ENCODE measurements at regions not wholly inside any gene's neighbourhood (a gene's known extent, or its start where the extent isn't known, plus 50 kb on each side); places are given as distances from the start of the nearest gene placed in this dataset.

- no peak overlapping the region for H3K4me3 ChIP-seq (replicated peaks in 1 of 2; ENCODE audit: low read depth in 1 of 2, low read length in 2 of 2)
- no peak overlapping the region for H3K27ac ChIP-seq (ENCODE audit: low read depth, low read length)
- no peaks in the 10 kb centered on the region for H3K27me3 ChIP-seq (ENCODE audit: insufficient read depth, low read length)
- H3K9ac ChIP-seq (ENCODE audit: low read length) = no peak overlapping the region
- no peak for ATAC-seq
- no peaks in the 10 kb centered on the region for H3K9me2 ChIP-seq (ENCODE audit: insufficient read depth)
- DNase-seq (ENCODE audit: low read depth, low spot score) = no peak
- no peaks in the 10 kb centered on the region for H3K4me1 ChIP-seq (ENCODE audit: control insufficient read depth in 1 of 2, insufficient read depth in 2 of 2, low read length in 2 of 2)
- intact Hi-C loops (cut with micrococcal nuclease) = no loop called here
- no peaks in the 10 kb centered on the region; a peak in 1 of 4 replicates for H3K9me3 ChIP-seq (ENCODE audit: control insufficient read depth in 1 of 2, insufficient read depth in 1 of 2, low read depth in 1 of 2, low read length in 2 of 2)
- no peaks in the 10 kb centered on the region for H4K20me1 ChIP-seq (ENCODE audit: insufficient read depth)
- no peak overlapping the region for H3K4me2 ChIP-seq (ENCODE audit: low read length)
- no peak for TF ChIP-seq ZBTB33 (IDR thresholded peaks at IDR 0.05; ENCODE audit: extremely low read depth, insufficient replicate concordance, low read length)
- RAD21 ChIA-PET (ENCODE audit: low non-redundant PET in 1 of 2, low total read pairs in 2 of 2, uncharacterized antibody in 2 of 2, unreplicated experiment in 2 of 2) = no interaction called here
- no TSS peak for BruUV-seq (replicated peaks)
- no peak overlapping the region for H2AFZ ChIP-seq (ENCODE audit: low read depth, low read length, poor library complexity, severe bottlenecking)
- POLR2A ChIA-PET = no interaction called here
- H3K36me3 ChIP-seq (ENCODE audit: control insufficient read depth in 1 of 2, insufficient read depth in 2 of 2, low read length in 2 of 2) = no peaks in the 10 kb centered on the region
- H3K79me2 ChIP-seq (ENCODE audit: insufficient read depth, low read length) = no peaks in the 10 kb centered on the region
- CTCF ChIA-PET = no interaction called here
Measured at GRCh38 chr13:88223958-88224357, 552.8 kb downstream of the SLITRK5 start.

- Histone ChIP-seq H3K9me3 (ENCODE audit: control insufficient read depth in 1 of 2, insufficient read depth in 1 of 2, low read depth in 1 of 2, low read length in 2 of 2) (no peaks in the 10 kb centered on the region), H3K4me2 (ENCODE audit: low read length) (no peak overlapping the region), H3K36me3 (ENCODE audit: control insufficient read depth in 1 of 2, insufficient read depth in 2 of 2, low read length in 2 of 2) (no peaks in the 10 kb centered on the region), H3K9me2 (ENCODE audit: insufficient read depth) (no peaks in the 10 kb centered on the region), H3K4me3 (replicated peaks in 1 of 2; ENCODE audit: low read depth in 1 of 2, low read length in 2 of 2) (no peak overlapping the region), H3K4me1 (ENCODE audit: control insufficient read depth in 1 of 2, insufficient read depth in 2 of 2, low read length in 2 of 2) (no peaks in the 10 kb centered on the region), H4K20me1 (ENCODE audit: insufficient read depth) (no peaks in the 10 kb centered on the region), H2AFZ (ENCODE audit: low read depth, low read length, poor library complexity, severe bottlenecking) (no peak overlapping the region), H3K9ac (ENCODE audit: low read length) (no peak overlapping the region), H3K27ac (ENCODE audit: low read depth, low read length) (no peak overlapping the region), H3K27me3 (ENCODE audit: insufficient read depth, low read length) (no peaks in the 10 kb centered on the region), H3K79me2 (ENCODE audit: insufficient read depth, low read length) (no peaks in the 10 kb centered on the region)
- POLR2A ChIA-PET = no interaction called here
- CTCF ChIA-PET = no interaction called here
- no peak for ATAC-seq
- DNase-seq (ENCODE audit: low read depth, low spot score) = no peak
- intact Hi-C loops (cut with micrococcal nuclease) = no loop called here
- no TSS peak for BruUV-seq (replicated peaks)
- RAD21 ChIA-PET (ENCODE audit: low non-redundant PET in 1 of 2, low total read pairs in 2 of 2, uncharacterized antibody in 2 of 2, unreplicated experiment in 2 of 2) = no interaction called here
- TF ChIP-seq SIN3A (IDR thresholded peaks at IDR 0.05; ENCODE audit: low read depth) (no peak), FOSL1 (IDR thresholded peaks at IDR 0.05; ENCODE audit: low read depth) (no peak), POLR2AphosphoS5 (IDR thresholded peaks at IDR 0.05; ENCODE audit: low read depth, low read length) (no peak), REST (IDR thresholded peaks at IDR 0.05; ENCODE audit: low read depth) (no peak), ELF1 (IDR thresholded peaks at IDR 0.05; ENCODE audit: borderline replicate concordance, low read depth) (no peak), CBX3 (IDR thresholded peaks at IDR 0.05; ENCODE audit: low read depth) (no peak), EGR1 (IDR thresholded peaks at IDR 0.05; ENCODE audit: low read depth) (no peak), RAD21 (IDR thresholded peaks at IDR 0.05; ENCODE audit: low read depth) (no peak), SP1 (IDR thresholded peaks at IDR 0.05; ENCODE audit: low read depth) (no peak), YY1 (IDR thresholded peaks at IDR 0.05; ENCODE audit: extremely low read depth, insufficient replicate concordance, low read depth, low read length) (no peak), CEBPB (IDR thresholded peaks at IDR 0.05; ENCODE audit: low read depth) (no peak), ZNF274 (IDR thresholded peaks at IDR 0.05; ENCODE audit: low read depth, low read length) (no peak), JUND (IDR thresholded peaks at IDR 0.05) (no peak), EZH2phosphoT487 (IDR thresholded peaks at IDR 0.05; ENCODE audit: borderline replicate concordance) (no peak), EZH2 (IDR thresholded peaks at IDR 0.05) (no peak), ZFX (IDR thresholded peaks at IDR 0.05) (no peak)
- TF ChIP-seq, protein P1, sequence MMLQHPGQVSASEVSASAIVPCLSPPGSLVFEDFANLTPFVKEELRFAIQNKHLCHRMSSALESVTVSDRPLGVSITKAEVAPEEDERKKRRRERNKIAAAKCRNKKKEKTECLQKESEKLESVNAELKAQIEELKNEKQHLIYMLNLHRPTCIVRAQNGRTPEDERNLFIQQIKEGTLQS (IDR thresholded peaks at IDR 0.05) = no peak
- TF ChIP-seq, protein P2, sequence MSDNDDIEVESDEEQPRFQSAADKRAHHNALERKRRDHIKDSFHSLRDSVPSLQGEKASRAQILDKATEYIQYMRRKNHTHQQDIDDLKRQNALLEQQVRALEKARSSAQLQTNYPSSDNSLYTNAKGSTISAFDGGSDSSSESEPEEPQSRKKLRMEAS (IDR thresholded peaks at IDR 0.05) = no peak
Measured at GRCh38 chr13:88235441-88235840, 564.3 kb downstream of the SLITRK5 start.

Data from HCT116 (cell line).